HEK293 (cell line): ENCODE measurements at regions not wholly inside any gene's neighbourhood (a gene's known extent, or its start where the extent isn't known, plus 50 kb on each side); places are given as distances from the start of the nearest gene placed in this dataset.

Source experiments
- KLF16 ChIP-seq: fragments of 450-650 bp; formaldehyde crosslinking; IDR thresholded peaks from 2 replicates; pipeline ENCODE4 v1.5.1; 2017; ENCODE audit warnings: missing biosample characterization, missing genetic modification characterization
- SP2 ChIP-seq: fragments of 450-650 bp; formaldehyde crosslinking; IDR thresholded peaks from 2 replicates; pipeline ENCODE4 v1.5.1; 2016; ENCODE audit warnings: missing biosample characterization, missing genetic modification characterization
- TCF7L2 ChIP-seq: IDR thresholded peaks from 2 replicates; pipeline ENCODE4 v1.6.1; 2011; ENCODE audit warnings: low read depth, mild to moderate bottlenecking, inconsistent platforms, low read length, moderate library complexity, borderline replicate concordance
- YY1 ChIP-seq: fragments of 450-650 bp; formaldehyde crosslinking; IDR thresholded peaks from 2 replicates; pipeline ENCODE4 v1.5.1; 2018; ENCODE audit warnings: missing biosample characterization, missing genetic modification characterization
- ZNF10 ChIP-seq: fragments of 450-650 bp; formaldehyde crosslinking; IDR thresholded peaks from 2 replicates; pipeline ENCODE4 v1.5.1; 2017; ENCODE audit warnings: missing biosample characterization, missing genetic modification characterization
- ZNF202 ChIP-seq: fragments of 450-650 bp; formaldehyde crosslinking; IDR thresholded peaks from 2 replicates; pipeline ENCODE4 v1.5.1; 2016; ENCODE audit warnings: missing biosample characterization, missing genetic modification characterization, borderline replicate concordance
- ZNF23 ChIP-seq: fragments of 450-650 bp; formaldehyde crosslinking; IDR thresholded peaks from 2 replicates; pipeline ENCODE4 v1.5.1; 2016; ENCODE audit warnings: missing biosample characterization, missing genetic modification characterization, borderline replicate concordance
- ZNF274 ChIP-seq, 2 experiments: fragments of 200-500 bp in 1 of 2; fragments of 450-650 bp in 1 of 2; sonication (Bioruptor generic) in 1 of 2; formaldehyde crosslinking in 1 of 2; IDR thresholded peaks; 2 replicates each; pipeline versions ENCODE4 v1.5.1 to v1.6.1; 2014 to 2016; ENCODE audit warnings: borderline replicate concordance in 1 of 2, inconsistent platforms in 1 of 2, low read length in 1 of 2, missing biosample characterization in 1 of 2, missing genetic modification characterization in 1 of 2
- ZNF488 ChIP-seq: fragments of 450-650 bp; formaldehyde crosslinking; IDR thresholded peaks from 2 replicates; pipeline ENCODE4 v1.5.1; 2016; ENCODE audit warnings: missing biosample characterization, missing genetic modification characterization
- TF ChIP-seq, protein P1 (sequence below): fragments of 450-650 bp; formaldehyde crosslinking; IDR thresholded peaks from 2 replicates; pipeline ENCODE4 v1.5.1; 2016; ENCODE audit warnings: missing biosample characterization, missing genetic modification characterization
- TF ChIP-seq, protein P2 (sequence below): fragments of 450-650 bp; formaldehyde crosslinking; IDR thresholded peaks from 2 replicates; pipeline ENCODE4 v1.5.1; 2017; ENCODE audit warnings: missing biosample characterization, missing genetic modification characterization

DNA sequence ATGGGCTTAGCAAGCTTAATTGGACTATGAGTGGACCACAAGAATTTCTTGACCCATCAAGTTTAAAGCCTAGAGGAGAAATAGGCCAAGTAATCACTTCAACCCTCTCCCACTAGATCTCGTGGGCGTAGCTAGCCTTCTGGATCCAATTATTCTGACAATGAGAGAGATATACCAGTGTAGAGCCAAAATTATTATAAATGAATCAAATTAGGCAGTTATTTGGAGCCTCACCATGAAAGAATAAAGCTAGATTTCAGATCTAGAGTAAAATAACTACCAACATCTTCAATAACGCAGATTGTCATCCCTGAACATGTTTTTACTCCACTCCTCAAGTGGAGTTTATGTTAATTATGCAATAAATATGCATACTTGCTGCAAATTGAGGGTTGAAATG is 143.9 kb upstream of the CDH20 start:
- TF ChIP-seq, protein P1, sequence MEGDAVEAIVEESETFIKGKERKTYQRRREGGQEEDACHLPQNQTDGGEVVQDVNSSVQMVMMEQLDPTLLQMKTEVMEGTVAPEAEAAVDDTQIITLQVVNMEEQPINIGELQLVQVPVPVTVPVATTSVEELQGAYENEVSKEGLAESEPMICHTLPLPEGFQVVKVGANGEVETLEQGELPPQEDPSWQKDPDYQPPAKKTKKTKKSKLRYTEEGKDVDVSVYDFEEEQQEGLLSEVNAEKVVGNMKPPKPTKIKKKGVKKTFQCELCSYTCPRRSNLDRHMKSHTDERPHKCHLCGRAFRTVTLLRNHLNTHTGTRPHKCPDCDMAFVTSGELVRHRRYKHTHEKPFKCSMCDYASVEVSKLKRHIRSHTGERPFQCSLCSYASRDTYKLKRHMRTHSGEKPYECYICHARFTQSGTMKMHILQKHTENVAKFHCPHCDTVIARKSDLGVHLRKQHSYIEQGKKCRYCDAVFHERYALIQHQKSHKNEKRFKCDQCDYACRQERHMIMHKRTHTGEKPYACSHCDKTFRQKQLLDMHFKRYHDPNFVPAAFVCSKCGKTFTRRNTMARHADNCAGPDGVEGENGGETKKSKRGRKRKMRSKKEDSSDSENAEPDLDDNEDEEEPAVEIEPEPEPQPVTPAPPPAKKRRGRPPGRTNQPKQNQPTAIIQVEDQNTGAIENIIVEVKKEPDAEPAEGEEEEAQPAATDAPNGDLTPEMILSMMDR (tag by site-specific recombination) = no peak
- TF ChIP-seq ZNF274 (IDR thresholded peaks at IDR 0.05; ENCODE audit: low read length) (no peak), ZNF274 (tag by site-specific recombination; IDR thresholded peaks at IDR 0.05; ENCODE audit: borderline replicate concordance) (no peak), ZNF202 (tag by site-specific recombination) (no peak), SP2 (no peak), ZNF23 (tag by site-specific recombination) (no peak), KLF16 (tag by site-specific recombination) (no peak), ZNF10 (no peak), ZNF488 (tag by site-specific recombination) (no peak), TCF7L2 (no peak), YY1 (tag by site-specific recombination) (no peak)
- TF ChIP-seq, protein P2, sequence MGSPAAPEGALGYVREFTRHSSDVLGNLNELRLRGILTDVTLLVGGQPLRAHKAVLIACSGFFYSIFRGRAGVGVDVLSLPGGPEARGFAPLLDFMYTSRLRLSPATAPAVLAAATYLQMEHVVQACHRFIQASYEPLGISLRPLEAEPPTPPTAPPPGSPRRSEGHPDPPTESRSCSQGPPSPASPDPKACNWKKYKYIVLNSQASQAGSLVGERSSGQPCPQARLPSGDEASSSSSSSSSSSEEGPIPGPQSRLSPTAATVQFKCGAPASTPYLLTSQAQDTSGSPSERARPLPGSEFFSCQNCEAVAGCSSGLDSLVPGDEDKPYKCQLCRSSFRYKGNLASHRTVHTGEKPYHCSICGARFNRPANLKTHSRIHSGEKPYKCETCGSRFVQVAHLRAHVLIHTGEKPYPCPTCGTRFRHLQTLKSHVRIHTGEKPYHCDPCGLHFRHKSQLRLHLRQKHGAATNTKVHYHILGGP (tag by site-specific recombination) = no peak
